ENCODE measurements at regions not wholly inside any gene's neighbourhood (a gene's known extent, or its start where the extent isn't known, plus 50 kb on each side); places are given as distances from the start of the nearest gene placed in this dataset.

GRCh38 chr2:45328264-45328870 is 282.7 kb downstream of the SRBD1 start:
- no peak for TF ChIP-seq CTCF (IDR thresholded peaks at IDR 0.05; ENCODE audit: low read depth, low read length)
- TF ChIP-seq EZH2phosphoT487 (IDR thresholded peaks at IDR 0.05; ENCODE audit: low read depth) = no peak
